ENCODE measurements at regions not wholly inside any gene's neighbourhood (a gene's known extent, or its start where the extent isn't known, plus 50 kb on each side); places are given as distances from the start of the nearest gene placed in this dataset.

DNA sequence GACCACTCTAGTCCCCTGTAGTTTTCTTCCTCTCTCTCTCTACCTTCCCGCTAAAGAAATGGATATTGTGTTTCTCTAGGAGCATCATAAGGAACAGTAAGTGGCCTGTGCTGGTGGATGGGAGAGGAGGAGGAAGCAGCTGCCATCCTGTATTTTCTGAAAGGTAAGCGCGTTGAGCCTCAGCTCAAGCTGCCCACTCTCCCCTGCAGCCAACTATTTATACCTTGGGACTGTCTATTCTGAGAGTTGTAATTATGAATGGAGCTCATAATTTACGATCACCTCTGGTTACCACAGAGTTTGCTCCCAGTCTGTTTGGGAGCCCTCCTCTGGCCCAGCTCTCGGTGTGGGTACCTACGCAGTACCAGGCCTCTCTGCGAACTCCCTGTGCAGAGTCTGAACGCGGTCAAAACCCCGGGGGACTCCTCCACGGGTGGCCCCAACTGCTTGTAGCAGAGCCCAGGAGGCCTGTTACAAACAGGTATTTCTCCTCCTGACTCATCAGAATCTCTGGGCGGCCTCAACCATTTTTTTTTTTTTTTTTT is 285.4 kb downstream of the SMOC2 start:
- H3K4me3 ChIP-seq (ENCODE audit: low read length), result no peak overlapping the region
- TF ChIP-seq, protein P1, sequence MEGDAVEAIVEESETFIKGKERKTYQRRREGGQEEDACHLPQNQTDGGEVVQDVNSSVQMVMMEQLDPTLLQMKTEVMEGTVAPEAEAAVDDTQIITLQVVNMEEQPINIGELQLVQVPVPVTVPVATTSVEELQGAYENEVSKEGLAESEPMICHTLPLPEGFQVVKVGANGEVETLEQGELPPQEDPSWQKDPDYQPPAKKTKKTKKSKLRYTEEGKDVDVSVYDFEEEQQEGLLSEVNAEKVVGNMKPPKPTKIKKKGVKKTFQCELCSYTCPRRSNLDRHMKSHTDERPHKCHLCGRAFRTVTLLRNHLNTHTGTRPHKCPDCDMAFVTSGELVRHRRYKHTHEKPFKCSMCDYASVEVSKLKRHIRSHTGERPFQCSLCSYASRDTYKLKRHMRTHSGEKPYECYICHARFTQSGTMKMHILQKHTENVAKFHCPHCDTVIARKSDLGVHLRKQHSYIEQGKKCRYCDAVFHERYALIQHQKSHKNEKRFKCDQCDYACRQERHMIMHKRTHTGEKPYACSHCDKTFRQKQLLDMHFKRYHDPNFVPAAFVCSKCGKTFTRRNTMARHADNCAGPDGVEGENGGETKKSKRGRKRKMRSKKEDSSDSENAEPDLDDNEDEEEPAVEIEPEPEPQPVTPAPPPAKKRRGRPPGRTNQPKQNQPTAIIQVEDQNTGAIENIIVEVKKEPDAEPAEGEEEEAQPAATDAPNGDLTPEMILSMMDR (IDR thresholded peaks at IDR 0.05; ENCODE audit: insufficient read depth, low read depth, low read length, missing control alignments), result no peak
- DNase-seq (ENCODE audit: low read depth), result no peak

DNA sequence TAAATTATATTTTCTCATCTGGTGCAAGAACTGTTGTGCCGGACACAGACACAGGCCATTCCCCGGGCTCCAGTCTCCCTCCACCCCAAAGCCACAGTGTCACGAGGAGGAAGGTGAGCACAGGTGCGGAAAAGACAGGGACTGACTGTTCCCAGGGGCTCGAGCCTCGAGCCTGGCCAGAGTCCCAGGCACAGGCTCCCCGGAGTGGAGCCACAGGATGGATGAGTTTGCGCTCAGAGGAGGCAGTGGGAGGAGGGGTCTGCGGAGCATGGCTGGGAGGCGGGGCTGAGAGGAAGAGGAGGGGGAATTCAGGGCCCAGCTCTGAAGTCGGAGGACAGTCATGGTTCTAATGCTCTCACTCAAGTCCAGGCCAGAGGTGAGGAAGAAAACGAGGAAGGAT is 284.8 kb downstream of the SMOC2 start:
- no peak for DNase-seq (ENCODE audit: low read depth)
- TF ChIP-seq, protein P1 (IDR thresholded peaks at IDR 0.05; ENCODE audit: insufficient read depth, low read depth, low read length, missing control alignments), result no peak
- H3K4me3 ChIP-seq (ENCODE audit: low read length), result no peak overlapping the region

DNA sequence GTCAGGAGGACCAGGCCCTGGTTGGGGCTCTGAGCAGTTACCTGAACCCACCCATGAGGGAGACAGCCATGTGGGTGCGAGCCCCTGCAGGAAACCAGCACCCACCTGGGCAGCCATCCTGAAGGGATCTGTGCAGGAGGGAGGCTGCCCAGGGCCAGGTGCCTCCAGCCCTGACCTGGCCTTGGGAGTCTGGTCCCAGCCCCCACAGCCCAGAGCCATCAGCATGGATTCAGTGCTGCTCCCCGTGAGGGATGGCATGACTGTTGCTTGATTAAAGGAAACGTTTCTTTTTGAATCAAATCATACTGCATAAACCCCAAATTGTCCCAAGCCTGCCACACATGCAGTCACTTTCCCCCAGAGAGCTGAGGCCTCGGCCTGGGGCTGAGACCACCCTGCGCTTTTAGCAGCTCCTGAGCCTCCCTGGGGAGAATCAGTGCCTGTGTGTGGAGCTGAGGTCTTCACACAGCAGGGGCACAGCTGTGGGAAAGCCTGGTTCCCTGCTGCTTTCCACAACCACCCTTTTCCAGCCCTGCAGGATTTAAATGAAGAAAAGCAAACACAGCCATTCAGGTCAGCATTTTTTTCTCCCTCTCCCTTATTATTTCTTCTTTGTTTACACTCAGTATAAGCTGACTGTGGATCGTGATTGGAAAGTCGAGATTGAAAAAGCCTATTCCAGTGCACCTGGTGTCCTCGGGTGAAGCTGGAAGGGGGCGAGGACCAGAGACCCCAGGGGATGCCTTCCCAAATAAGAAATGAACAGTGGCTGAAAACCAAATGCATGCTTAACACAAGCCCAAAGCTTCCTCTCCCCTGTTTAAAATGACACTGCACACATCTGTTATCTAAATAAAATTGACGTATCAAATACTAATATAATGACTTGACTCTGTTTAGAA is 283.9 kb downstream of the SMOC2 start:
- no peak for DNase-seq (ENCODE audit: low read depth)
- TF ChIP-seq, protein P1 (IDR thresholded peaks at IDR 0.05; ENCODE audit: insufficient read depth, low read depth, low read length, missing control alignments), result no peak
- no peak overlapping the region for H3K4me3 ChIP-seq (ENCODE audit: low read length)

GRCh38 chr6:168724033-168724432 is 283.0 kb downstream of the SMOC2 start:
- TF ChIP-seq, protein P1 (IDR thresholded peaks at IDR 0.05; ENCODE audit: insufficient read depth, low read depth, low read length, missing control alignments), result no peak
- H3K4me3 ChIP-seq (ENCODE audit: low read length), result no peak overlapping the region
- no peak for DNase-seq (ENCODE audit: low read depth)

DNA sequence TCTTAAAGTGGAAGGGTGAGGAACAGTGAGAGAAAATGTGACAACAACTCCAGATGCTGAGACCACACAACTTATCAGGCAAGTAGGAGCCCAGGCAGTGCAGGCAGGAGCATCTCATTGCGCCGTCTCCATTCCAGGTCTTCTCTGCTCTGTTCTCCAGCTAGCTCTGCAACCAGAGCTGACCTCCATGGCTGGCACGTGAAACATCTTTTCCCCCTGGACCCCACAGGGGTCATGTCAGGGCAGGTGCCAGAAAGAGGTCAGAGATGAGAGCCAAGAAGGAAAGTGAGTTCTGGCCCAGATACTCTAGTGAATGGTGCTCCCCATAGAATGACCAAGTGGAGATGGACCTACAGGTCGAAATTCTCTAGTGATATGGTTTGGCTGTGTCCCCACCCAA is 281.4 kb downstream of the SMOC2 start:
- DNase-seq (ENCODE audit: low read depth), result no peak
- TF ChIP-seq, protein P1 (IDR thresholded peaks at IDR 0.05; ENCODE audit: insufficient read depth, low read depth, low read length, missing control alignments), result no peak

DNA sequence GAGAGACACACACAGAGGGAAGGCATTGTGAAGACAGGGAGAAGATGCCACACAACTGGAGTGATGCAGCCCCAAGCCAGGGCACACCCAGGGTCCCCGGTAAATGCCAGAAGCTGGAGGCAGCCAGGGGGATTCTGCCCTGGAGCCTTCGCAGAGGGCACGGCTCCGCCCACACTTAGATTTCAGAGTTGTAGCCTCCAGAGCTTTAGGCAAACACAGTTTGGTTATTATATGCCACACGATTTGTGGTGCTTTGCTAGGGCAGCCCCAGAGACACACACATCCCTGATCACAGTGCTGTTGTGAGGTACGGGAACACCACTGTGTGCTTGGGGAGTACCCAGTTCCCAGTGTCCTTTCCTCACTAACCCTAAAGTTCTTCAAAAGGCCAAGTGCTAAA is 280.6 kb downstream of the SMOC2 start:
- no peak overlapping the region for H3K4me3 ChIP-seq (ENCODE audit: low read length)
- DNase-seq (ENCODE audit: low read depth), result no peak
- TF ChIP-seq, protein P1 (IDR thresholded peaks at IDR 0.05; ENCODE audit: insufficient read depth, low read depth, low read length, missing control alignments), result no peak

More for the DNA sequence above, 281.4 kb downstream of the SMOC2 start:
- no peak overlapping the region for H3K4me3 ChIP-seq (ENCODE audit: low read length)

Measured in epithelial cell of esophagus (primary cell).